HepG2 (cell line): ENCODE measurements at regions not wholly inside any gene's neighbourhood (a gene's known extent, or its start where the extent isn't known, plus 50 kb on each side); places are given as distances from the start of the nearest gene placed in this dataset.

Experiments
- CENPX ChIP-seq: sonication (generic); formaldehyde crosslinking; IDR thresholded peaks from 2 replicates; pipeline ENCODE4 v1.9.0; 2021; ENCODE audit warnings: mild to moderate bottlenecking, missing genetic modification reagents, moderate library complexity
- FOSL2 ChIP-seq: sonication (generic); formaldehyde crosslinking; IDR thresholded peaks from 2 replicates; pipeline ENCODE4 v1.4.0; 2020; ENCODE audit warnings: missing genetic modification reagents
- KMT2A ChIP-seq: sonication (generic); formaldehyde crosslinking; IDR thresholded peaks from 2 replicates; pipeline ENCODE4 v1.4.0; 2020; ENCODE audit warnings: missing genetic modification reagents
- MED8 ChIP-seq: sonication (generic); formaldehyde crosslinking; IDR thresholded peaks from 2 replicates; pipeline ENCODE4 v1.8.1; 2023; ENCODE audit warnings: mild to moderate bottlenecking, missing genetic modification reagents; ENCODE audit not compliant: insufficient replicate concordance
- MNT ChIP-seq: fragments of 450-650 bp; IDR thresholded peaks from 2 replicates; pipeline ENCODE4 v1.6.1; 2016
- PTBP1 ChIP-seq: fragments of 200-400 bp; formaldehyde crosslinking; IDR thresholded peaks from 2 replicates; pipeline ENCODE4 v1.6.1; 2018; ENCODE audit warnings: low read length, low read depth; ENCODE audit not compliant: poor library complexity, severe bottlenecking
- RAD51 ChIP-seq: fragments of 450-650 bp; IDR thresholded peaks from 2 replicates; pipeline ENCODE4 v1.6.1; 2016; ENCODE audit warnings: borderline replicate concordance
- RFX3 ChIP-seq: IDR thresholded peaks from 2 replicates; pipeline ENCODE4 v1.6.1; 2016; ENCODE audit warnings: missing biosample characterization, missing genetic modification reagents
- SOX6 ChIP-seq, 2 experiments: fragments of 450-650 bp in 1 of 2; sonication (generic) in 1 of 2; formaldehyde crosslinking in 1 of 2; IDR thresholded peaks; 2 replicates each; pipeline versions ENCODE4 v1.4.0 to v1.6.1; 2017 to 2020; ENCODE audit warnings: antibody characterized with exemption in 1 of 2, mild to moderate bottlenecking in 1 of 2, missing genetic modification reagents in 1 of 2
- TEAD2 ChIP-seq: sonication (generic); formaldehyde crosslinking; IDR thresholded peaks from 2 replicates; pipeline ENCODE4 v1.9.0; 2021; ENCODE audit warnings: missing genetic modification reagents
- ZNF281 ChIP-seq: sonication (generic); formaldehyde crosslinking; IDR thresholded peaks from 2 replicates; pipeline ENCODE4 v1.4.0; 2020; ENCODE audit warnings: missing genetic modification reagents, borderline replicate concordance
- ZNF335 ChIP-seq: sonication (generic); formaldehyde crosslinking; IDR thresholded peaks from 2 replicates; pipeline ENCODE4 v1.4.0; 2020; ENCODE audit warnings: missing genetic modification reagents
- ZNF607 ChIP-seq: sonication (generic); formaldehyde crosslinking; IDR thresholded peaks from 2 replicates; pipeline ENCODE4 v1.5.1; 2020; ENCODE audit warnings: missing genetic modification reagents, mild to moderate bottlenecking, borderline replicate concordance
- ZNF713 ChIP-seq: sonication (generic); formaldehyde crosslinking; IDR thresholded peaks from 2 replicates; pipeline ENCODE4 v1.4.0; 2020; ENCODE audit warnings: mild to moderate bottlenecking, missing genetic modification reagents
- ZNF777 ChIP-seq: sonication (generic); formaldehyde crosslinking; IDR thresholded peaks from 2 replicates; pipeline ENCODE4 v1.4.0; 2020; ENCODE audit warnings: missing genetic modification reagents
- TF ChIP-seq, protein P1 (sequence below): sonication (generic); formaldehyde crosslinking; IDR thresholded peaks from 2 replicates; pipeline ENCODE4 v1.4.0; 2020; ENCODE audit warnings: missing genetic modification reagents
- TF ChIP-seq, protein P2 (sequence below): sonication (generic); formaldehyde crosslinking; IDR thresholded peaks from 2 replicates; pipeline ENCODE4 v1.4.0; 2020; ENCODE audit warnings: missing genetic modification reagents
- TF ChIP-seq, protein P3 (sequence below), 2 experiments: sonication (generic) in 1 of 2; formaldehyde crosslinking in 1 of 2; IDR thresholded peaks; 2 replicates each; pipeline versions ENCODE4 v1.5.1 to v1.6.1; 2011 to 2020; ENCODE audit warnings: borderline replicate concordance in 1 of 2, low read depth in 1 of 2, low read length in 1 of 2, mild to moderate bottlenecking in 1 of 2, missing genetic modification reagents in 1 of 2, moderate library complexity in 1 of 2
- TF ChIP-seq, protein P4 (sequence below): IDR thresholded peaks from 2 replicates; pipeline ENCODE4 v1.6.1; 2016; ENCODE audit warnings: low read depth, borderline replicate concordance

DNA sequence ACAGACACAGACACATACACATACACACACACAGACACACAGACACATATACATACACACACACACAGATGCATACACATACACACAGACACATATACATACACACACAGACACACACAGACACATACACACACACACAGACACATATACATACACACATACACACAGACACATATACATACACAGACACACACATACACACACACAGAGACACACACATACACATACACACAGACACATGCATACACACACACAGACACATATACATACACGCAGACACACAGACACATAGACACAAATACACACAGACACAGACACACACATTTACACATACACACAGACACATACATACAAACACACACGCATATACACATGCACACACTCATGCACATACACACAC is 81.5 kb upstream of the ARL4C start (continued):
- no peak for TF ChIP-seq ZNF281 (CRISPR knock-in tag)
- TF ChIP-seq, protein P1, sequence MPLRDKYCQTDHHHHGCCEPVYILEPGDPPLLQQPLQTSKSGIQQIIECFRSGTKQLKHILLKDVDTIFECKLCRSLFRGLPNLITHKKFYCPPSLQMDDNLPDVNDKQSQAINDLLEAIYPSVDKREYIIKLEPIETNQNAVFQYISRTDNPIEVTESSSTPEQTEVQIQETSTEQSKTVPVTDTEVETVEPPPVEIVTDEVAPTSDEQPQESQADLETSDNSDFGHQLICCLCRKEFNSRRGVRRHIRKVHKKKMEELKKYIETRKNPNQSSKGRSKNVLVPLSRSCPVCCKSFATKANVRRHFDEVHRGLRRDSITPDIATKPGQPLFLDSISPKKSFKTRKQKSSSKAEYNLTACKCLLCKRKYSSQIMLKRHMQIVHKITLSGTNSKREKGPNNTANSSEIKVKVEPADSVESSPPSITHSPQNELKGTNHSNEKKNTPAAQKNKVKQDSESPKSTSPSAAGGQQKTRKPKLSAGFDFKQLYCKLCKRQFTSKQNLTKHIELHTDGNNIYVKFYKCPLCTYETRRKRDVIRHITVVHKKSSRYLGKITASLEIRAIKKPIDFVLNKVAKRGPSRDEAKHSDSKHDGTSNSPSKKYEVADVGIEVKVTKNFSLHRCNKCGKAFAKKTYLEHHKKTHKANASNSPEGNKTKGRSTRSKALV (CRISPR knock-in tag): no peak
- TF ChIP-seq ZNF777 (CRISPR knock-in tag): no peak
- no peak for TF ChIP-seq RFX3 (CRISPR knock-in tag)
- no peak for TF ChIP-seq CENPX (CRISPR knock-in tag)
- TF ChIP-seq ZNF335: no peak
- no peak for TF ChIP-seq KMT2A (CRISPR knock-in tag)
- 0 out of 2 replicates have a peak, but pooled peaks have one; percentile 35 for TF ChIP-seq RAD51
- TF ChIP-seq, protein P2, sequence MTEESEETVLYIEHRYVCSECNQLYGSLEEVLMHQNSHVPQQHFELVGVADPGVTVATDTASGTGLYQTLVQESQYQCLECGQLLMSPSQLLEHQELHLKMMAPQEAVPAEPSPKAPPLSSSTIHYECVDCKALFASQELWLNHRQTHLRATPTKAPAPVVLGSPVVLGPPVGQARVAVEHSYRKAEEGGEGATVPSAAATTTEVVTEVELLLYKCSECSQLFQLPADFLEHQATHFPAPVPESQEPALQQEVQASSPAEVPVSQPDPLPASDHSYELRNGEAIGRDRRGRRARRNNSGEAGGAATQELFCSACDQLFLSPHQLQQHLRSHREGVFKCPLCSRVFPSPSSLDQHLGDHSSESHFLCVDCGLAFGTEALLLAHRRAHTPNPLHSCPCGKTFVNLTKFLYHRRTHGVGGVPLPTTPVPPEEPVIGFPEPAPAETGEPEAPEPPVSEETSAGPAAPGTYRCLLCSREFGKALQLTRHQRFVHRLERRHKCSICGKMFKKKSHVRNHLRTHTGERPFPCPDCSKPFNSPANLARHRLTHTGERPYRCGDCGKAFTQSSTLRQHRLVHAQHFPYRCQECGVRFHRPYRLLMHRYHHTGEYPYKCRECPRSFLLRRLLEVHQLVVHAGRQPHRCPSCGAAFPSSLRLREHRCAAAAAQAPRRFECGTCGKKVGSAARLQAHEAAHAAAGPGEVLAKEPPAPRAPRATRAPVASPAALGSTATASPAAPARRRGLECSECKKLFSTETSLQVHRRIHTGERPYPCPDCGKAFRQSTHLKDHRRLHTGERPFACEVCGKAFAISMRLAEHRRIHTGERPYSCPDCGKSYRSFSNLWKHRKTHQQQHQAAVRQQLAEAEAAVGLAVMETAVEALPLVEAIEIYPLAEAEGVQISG: no peak
- TF ChIP-seq TEAD2 (CRISPR knock-in tag): no peak
- TF ChIP-seq, protein P3, sequence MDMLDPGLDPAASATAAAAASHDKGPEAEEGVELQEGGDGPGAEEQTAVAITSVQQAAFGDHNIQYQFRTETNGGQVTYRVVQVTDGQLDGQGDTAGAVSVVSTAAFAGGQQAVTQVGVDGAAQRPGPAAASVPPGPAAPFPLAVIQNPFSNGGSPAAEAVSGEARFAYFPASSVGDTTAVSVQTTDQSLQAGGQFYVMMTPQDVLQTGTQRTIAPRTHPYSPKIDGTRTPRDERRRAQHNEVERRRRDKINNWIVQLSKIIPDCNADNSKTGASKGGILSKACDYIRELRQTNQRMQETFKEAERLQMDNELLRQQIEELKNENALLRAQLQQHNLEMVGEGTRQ (IDR thresholded peaks at IDR 0.05; ENCODE audit: low read depth, low read length): no peak
- TF ChIP-seq, protein P3 (CRISPR knock-in tag; IDR thresholded peaks at IDR 0.05; ENCODE audit: borderline replicate concordance): no peak
- no peak for TF ChIP-seq ZNF713 (CRISPR knock-in tag)
- TF ChIP-seq, protein P4, sequence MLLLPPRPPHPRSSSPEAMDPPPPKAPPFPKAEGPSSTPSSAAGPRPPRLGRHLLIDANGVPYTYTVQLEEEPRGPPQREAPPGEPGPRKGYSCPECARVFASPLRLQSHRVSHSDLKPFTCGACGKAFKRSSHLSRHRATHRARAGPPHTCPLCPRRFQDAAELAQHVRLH (CRISPR knock-in tag): no peak
- TF ChIP-seq MNT: no peak; the same call in 1 of the 2 replicates
- TF ChIP-seq MED8: no peak
- TF ChIP-seq PTBP1: no peak
- TF ChIP-seq SOX6 (IDR thresholded peaks at IDR 0.05): peak; percentile 94
- no peak for TF ChIP-seq SOX6 (CRISPR knock-in tag; IDR thresholded peaks at IDR 0.05)
- no peak for TF ChIP-seq ZNF607 (CRISPR knock-in tag)
- no peak for TF ChIP-seq FOSL2 (CRISPR knock-in tag)
